ENCODE measurements at regions not wholly inside any gene's neighbourhood (a gene's known extent, or its start where the extent isn't known, plus 50 kb on each side); places are given as distances from the start of the nearest gene placed in this dataset.
"Not testable (repeated sequence)": the region's sequence is repeated elsewhere in the genome, so short reads cannot be mapped to it uniquely, and the experiment has no call there.

- in situ Hi-C loops (cut with HindIII; ENCODE audit: low pct_ligation_motif_present, low sequenced_read_pairs) = no loop called here
- Histone ChIP-seq H3K27me3 (replicated peaks) (no peaks in the 10 kb centered on the region), H3K4me3 (ENCODE audit: low read depth, low read length) (no peak overlapping the region), H3K27ac (no peak overlapping the region), H3K36me3 (replicated peaks) (no peaks in the 10 kb centered on the region)
- no peak for DNase-seq
- TF ChIP-seq, protein P1, sequence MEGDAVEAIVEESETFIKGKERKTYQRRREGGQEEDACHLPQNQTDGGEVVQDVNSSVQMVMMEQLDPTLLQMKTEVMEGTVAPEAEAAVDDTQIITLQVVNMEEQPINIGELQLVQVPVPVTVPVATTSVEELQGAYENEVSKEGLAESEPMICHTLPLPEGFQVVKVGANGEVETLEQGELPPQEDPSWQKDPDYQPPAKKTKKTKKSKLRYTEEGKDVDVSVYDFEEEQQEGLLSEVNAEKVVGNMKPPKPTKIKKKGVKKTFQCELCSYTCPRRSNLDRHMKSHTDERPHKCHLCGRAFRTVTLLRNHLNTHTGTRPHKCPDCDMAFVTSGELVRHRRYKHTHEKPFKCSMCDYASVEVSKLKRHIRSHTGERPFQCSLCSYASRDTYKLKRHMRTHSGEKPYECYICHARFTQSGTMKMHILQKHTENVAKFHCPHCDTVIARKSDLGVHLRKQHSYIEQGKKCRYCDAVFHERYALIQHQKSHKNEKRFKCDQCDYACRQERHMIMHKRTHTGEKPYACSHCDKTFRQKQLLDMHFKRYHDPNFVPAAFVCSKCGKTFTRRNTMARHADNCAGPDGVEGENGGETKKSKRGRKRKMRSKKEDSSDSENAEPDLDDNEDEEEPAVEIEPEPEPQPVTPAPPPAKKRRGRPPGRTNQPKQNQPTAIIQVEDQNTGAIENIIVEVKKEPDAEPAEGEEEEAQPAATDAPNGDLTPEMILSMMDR (IDR thresholded peaks at IDR 0.05; ENCODE audit: low read depth, low read length, missing control alignments) = no peak
Measured at GRCh38 chr7:153566324-153566723, 485.9 kb upstream of the DPP6 start.

DNA sequence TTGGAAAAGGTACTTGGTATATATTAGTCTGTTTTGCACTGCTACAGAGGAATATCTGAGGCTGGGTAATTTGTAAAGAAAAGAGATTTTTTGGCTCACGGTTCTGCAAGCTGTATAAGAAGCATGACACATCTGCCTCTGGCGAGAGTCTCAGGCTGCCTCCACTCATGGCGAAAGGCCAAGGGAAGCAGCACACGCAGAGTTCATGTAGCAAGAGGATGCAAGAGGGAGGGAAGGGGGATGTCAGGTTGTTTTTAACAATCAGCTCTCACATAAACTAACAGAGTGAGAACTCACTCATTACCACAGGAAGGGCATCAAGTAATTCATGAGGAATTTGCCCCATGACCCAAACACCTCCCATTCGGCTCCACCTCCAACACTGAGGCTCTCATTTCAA is 484.8 kb upstream of the DPP6 start:
- TF ChIP-seq, protein P1 (IDR thresholded peaks at IDR 0.05; ENCODE audit: low read depth, low read length, missing control alignments) = no peak
- no peak overlapping the region for H3K4me3 ChIP-seq (ENCODE audit: low read depth, low read length)
- in situ Hi-C loops (cut with HindIII; ENCODE audit: low pct_ligation_motif_present, low sequenced_read_pairs) = no loop called here
- no peak overlapping the region for H3K27ac ChIP-seq
- no peaks in the 10 kb centered on the region for H3K27me3 ChIP-seq (replicated peaks)
- no peaks in the 10 kb centered on the region for H3K36me3 ChIP-seq (replicated peaks)
- no peak for DNase-seq

- DNase-seq; in situ Hi-C loops (cut with HindIII; ENCODE audit: low pct_ligation_motif_present, low sequenced_read_pairs); H3K4me3 ChIP-seq (ENCODE audit: low read depth, low read length); H3K36me3 ChIP-seq (replicated peaks); H3K27ac ChIP-seq; H3K27me3 ChIP-seq (replicated peaks): not testable (repeated sequence)
Measured at GRCh38 chr7:153569520-153569919, 482.7 kb upstream of the DPP6 start.

DNA sequence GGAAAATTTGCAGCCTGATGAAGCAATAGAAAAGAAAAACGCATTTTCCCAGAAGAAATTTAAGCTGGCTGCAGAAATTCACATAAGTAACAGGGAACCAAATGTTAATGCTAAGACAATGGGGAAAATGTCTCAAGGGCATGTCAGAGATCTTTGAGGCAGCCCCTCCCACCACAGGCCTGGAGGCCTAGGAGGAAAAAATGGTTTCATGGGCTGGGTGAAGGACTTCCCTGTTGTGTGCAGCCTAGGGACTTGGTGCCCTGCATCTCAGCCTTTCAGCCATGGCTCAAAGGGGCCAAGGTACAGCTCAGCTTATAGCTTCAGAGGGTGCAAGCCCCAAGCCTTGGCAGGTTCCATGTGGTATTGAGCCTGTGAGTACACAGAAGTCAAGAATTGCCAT is 476.1 kb upstream of the DPP6 start:
- in situ Hi-C loops (cut with HindIII; ENCODE audit: low pct_ligation_motif_present, low sequenced_read_pairs) = no loop called here
- TF ChIP-seq, protein P1 (IDR thresholded peaks at IDR 0.05; ENCODE audit: low read depth, low read length, missing control alignments) = no peak

DNA sequence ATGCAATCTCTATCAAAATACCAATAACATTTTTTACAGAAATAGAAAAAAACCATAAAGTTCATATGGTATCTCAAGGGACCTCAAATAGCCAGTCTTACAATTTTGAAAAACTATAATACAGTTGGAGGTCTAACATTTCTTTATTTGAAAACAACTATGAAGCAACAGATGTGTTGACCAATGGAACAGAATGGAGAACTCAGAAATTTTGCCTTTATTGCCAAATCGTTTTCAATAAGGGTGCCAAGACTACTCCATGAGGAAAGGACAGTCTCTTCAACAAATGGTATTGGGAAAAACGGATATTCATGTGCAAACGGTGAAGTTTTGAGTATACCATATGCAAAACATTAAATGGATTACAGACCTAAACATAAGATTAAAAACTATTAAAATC is 470.8 kb upstream of the DPP6 start:
- Histone ChIP-seq H3K27ac (no peak overlapping the region), H3K36me3 (replicated peaks) (no peaks in the 10 kb centered on the region), H3K4me3 (ENCODE audit: low read depth, low read length) (no peak overlapping the region), H3K27me3 (replicated peaks) (no peaks in the 10 kb centered on the region)
- in situ Hi-C loops (cut with HindIII; ENCODE audit: low pct_ligation_motif_present, low sequenced_read_pairs) = no loop called here
- DNase-seq = no peak
- TF ChIP-seq, protein P1 (IDR thresholded peaks at IDR 0.05; ENCODE audit: low read depth, low read length, missing control alignments) = no peak

More for the DNA sequence above, 476.1 kb upstream of the DPP6 start:
- no peaks in the 10 kb centered on the region for H3K36me3 ChIP-seq (replicated peaks)
- DNase-seq = no peak
- no peaks in the 10 kb centered on the region for H3K27me3 ChIP-seq (replicated peaks)
- no peak overlapping the region for H3K27ac ChIP-seq
- no peak overlapping the region for H3K4me3 ChIP-seq (ENCODE audit: low read depth, low read length)

DNA sequence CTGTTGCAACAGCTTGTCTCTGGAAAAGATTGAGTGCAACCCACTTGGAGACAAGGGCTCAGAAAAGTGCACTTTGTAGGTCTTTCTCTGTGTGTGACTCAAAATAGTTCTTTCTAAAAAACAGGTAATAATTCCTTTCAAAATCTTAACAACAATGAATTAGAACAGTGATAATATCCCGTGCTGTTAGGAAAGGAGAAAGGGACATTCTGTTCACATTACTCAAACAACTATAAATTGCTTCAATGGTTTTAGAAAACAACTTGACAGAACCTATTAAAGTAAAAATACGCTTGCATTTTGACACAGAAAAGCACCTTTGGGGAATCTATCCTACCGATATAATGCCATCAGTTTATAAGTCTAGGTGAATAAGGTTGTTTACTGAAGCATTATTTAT is 468.1 kb upstream of the DPP6 start:
- Histone ChIP-seq H3K4me3 (ENCODE audit: low read depth, low read length) (no peak overlapping the region), H3K36me3 (replicated peaks) (no peaks in the 10 kb centered on the region), H3K27me3 (replicated peaks) (no peaks in the 10 kb centered on the region), H3K27ac (no peak overlapping the region)
- DNase-seq = no peak
- TF ChIP-seq, protein P1 (IDR thresholded peaks at IDR 0.05; ENCODE audit: low read depth, low read length, missing control alignments) = no peak
- in situ Hi-C loops (cut with HindIII; ENCODE audit: low pct_ligation_motif_present, low sequenced_read_pairs) = no loop called here

All from brain microvascular endothelial cell (primary cell).